ENCODE measurements at regions not wholly inside any gene's neighbourhood (a gene's known extent, or its start where the extent isn't known, plus 50 kb on each side); places are given as distances from the start of the nearest gene placed in this dataset.

DNA sequence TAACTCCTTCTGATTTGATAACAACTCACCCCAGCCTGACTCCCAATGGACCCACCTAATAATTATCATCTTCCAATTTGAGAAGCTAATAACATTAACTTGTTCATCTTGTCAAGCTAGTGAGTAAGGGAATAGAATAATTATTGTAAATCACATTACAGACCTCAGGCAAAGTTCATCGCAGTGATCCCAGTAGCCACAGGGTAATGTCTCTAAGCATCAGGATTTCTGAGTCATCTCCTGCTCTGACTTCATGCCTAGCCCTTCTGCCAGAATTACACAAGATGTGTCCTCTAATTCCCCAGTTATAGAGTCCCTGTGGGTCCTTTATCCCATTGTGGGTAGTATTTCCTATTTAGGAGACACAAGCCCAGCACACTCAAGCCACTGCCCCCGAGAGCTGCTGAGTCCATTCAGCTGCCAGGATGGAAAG lies 365.7 kb downstream of the DEPDC1B start:
- Histone ChIP-seq H3K4me3 (replicated peaks in 1 of 3; ENCODE audit: insufficient read depth in 1 of 3, low read depth in 2 of 3, low read length in 3 of 3) (no peak overlapping the region), H3K27ac (ENCODE audit: extremely low read length, insufficient read depth, low read length) (no peak overlapping the region), H4K20me1 (ENCODE audit: insufficient read depth, low read length) (no peaks in the 10 kb centered on the region), H3K9ac (ENCODE audit: insufficient read depth, low read depth, low read length) (no peak overlapping the region), H3K4me1 (ENCODE audit: insufficient read depth, low read length) (no peaks in the 10 kb centered on the region), H2AFZ (ENCODE audit: low read length) (no peak overlapping the region), H3K27me3 (ENCODE audit: control insufficient read depth in 1 of 2, insufficient read depth in 2 of 2, low read length in 2 of 2) (no peaks in the 10 kb centered on the region), H3K36me3 (replicated peaks in 1 of 2; ENCODE audit: control insufficient read depth in 1 of 2, insufficient read depth in 2 of 2, low read length in 2 of 2) (no peaks in the 10 kb centered on the region), H3K79me2 (ENCODE audit: insufficient read depth, low read length) (no peaks in the 10 kb centered on the region), H3K9me3 (ENCODE audit: low read length) (no peaks in the 10 kb centered on the region), H3K4me2 (ENCODE audit: low read depth, low read length) (no peak overlapping the region)
- POLR2A ChIA-PET = no interaction called here
- TF ChIP-seq ZNF160 (CRISPR knock-in tag; IDR thresholded peaks at IDR 0.05) (no peak), ZNF792 (CRISPR knock-in tag; IDR thresholded peaks at IDR 0.05) (no peak), ZNF12 (CRISPR knock-in tag; IDR thresholded peaks at IDR 0.05) (no peak), NFKB2 (CRISPR knock-in tag; IDR thresholded peaks at IDR 0.05; ENCODE audit: borderline replicate concordance) (no peak), ZNF431 (CRISPR knock-in tag; IDR thresholded peaks at IDR 0.05; ENCODE audit: borderline replicate concordance, low read depth) (no peak), ZNF143 (CRISPR knock-in tag; IDR thresholded peaks at IDR 0.05) (no peak), CC2D1A (CRISPR knock-in tag; IDR thresholded peaks at IDR 0.05) (no peak), REL (CRISPR knock-in tag; conservative IDR thresholded peaks at IDR 0.05) (no peak), ASH2L (IDR thresholded peaks at IDR 0.05; ENCODE audit: insufficient read length, low read depth, low read length) (no peak), ZNF781 (CRISPR knock-in tag; IDR thresholded peaks at IDR 0.05; ENCODE audit: borderline replicate concordance, not compliant biosample characterization) (no peak)
- ATAC-seq (no peak), FAIRE-seq (no peak), DNase-seq (ENCODE audit: low spot score) (peak; percentile 18)
- intact Hi-C loops (cut with micrococcal nuclease; ENCODE audit: unreplicated experiment) (no loop called here), in situ Hi-C loops (cut with HindIII; ENCODE audit: extremely low pct_ligation_motif_present, low pct_unique_long_range_greater_than_20kb) (no loop called here)
- BruUV-seq (replicated peaks) = no TSS peak
- CTCF ChIA-PET (ENCODE audit: low intra/inter-chr PET ratio, low total read pairs) = no interaction called here
- 72% methylated on average over 2 of the region's 2 CpGs for WGBS (ENCODE audit: low lambda C conversion rate)

DNA sequence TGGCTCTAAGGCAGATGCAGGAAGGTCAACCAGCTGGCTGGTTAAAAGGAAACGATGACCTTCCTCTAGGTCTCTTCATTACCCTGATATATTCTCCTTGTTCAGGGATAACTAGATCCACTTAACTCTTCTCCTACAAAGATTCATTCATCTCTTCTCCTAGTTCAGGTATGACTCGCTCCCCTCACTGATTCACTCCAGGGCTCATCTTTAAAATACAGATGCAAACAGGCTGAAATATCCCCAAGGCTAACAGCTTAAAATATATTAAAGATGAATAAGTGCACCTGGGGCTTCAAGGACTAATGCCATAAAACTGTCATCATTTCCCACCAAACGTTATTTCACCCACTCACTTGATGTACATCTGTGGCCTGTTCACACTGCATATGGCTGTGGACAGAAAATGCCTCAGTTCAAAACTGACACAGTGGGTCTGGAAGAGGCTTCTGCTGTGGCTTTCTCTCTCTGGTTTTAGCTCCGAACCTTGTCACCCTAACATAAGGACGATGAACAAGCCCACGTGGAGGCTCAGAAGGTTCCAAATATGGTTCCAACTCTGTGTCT lies 366.9 kb downstream of the DEPDC1B start:
- H3K27ac ChIP-seq (ENCODE audit: extremely low read length, insufficient read depth, low read length) = no peak overlapping the region
- ChIA-PET CTCF (ENCODE audit: low intra/inter-chr PET ratio, low total read pairs) (no interaction called here), POLR2A (no interaction called here)
- ATAC-seq (no peak), DNase-seq (ENCODE audit: low spot score) (no peak), FAIRE-seq (no peak)
- H3K36me3 ChIP-seq (replicated peaks in 1 of 2; ENCODE audit: control insufficient read depth in 1 of 2, insufficient read depth in 2 of 2, low read length in 2 of 2) = no peaks in the 10 kb centered on the region
- H3K79me2 ChIP-seq (ENCODE audit: insufficient read depth, low read length) = no peaks in the 10 kb centered on the region
- H3K27me3 ChIP-seq (ENCODE audit: control insufficient read depth in 1 of 2, insufficient read depth in 2 of 2, low read length in 2 of 2) = no peaks in the 10 kb centered on the region
- BruUV-seq (replicated peaks) = no TSS peak
- no peaks in the 10 kb centered on the region for H3K4me1 ChIP-seq (ENCODE audit: insufficient read depth, low read length)
- H4K20me1 ChIP-seq (ENCODE audit: insufficient read depth, low read length) = no peaks in the 10 kb centered on the region
- H3K4me2 ChIP-seq (ENCODE audit: low read depth, low read length) = no peak overlapping the region
- H3K9ac ChIP-seq (ENCODE audit: insufficient read depth, low read depth, low read length) = no peak overlapping the region
- no peak overlapping the region for H2AFZ ChIP-seq (ENCODE audit: low read length)
- 70% methylated on average over 5 of the region's 6 CpGs for WGBS (ENCODE audit: low lambda C conversion rate)
- in situ Hi-C loops (cut with HindIII; ENCODE audit: extremely low pct_ligation_motif_present, low pct_unique_long_range_greater_than_20kb) = no loop called here
- intact Hi-C loops (cut with micrococcal nuclease; ENCODE audit: unreplicated experiment) = no loop called here
- H3K4me3 ChIP-seq (replicated peaks in 1 of 3; ENCODE audit: insufficient read depth in 1 of 3, low read depth in 2 of 3, low read length in 3 of 3) = no peak overlapping the region
- no peaks in the 10 kb centered on the region for H3K9me3 ChIP-seq (ENCODE audit: low read length)
- TF ChIP-seq KLF11 (CRISPR knock-in tag; IDR thresholded peaks at IDR 0.05) = no peak
- no peak for TF ChIP-seq HMG20B (CRISPR knock-in tag; conservative IDR thresholded peaks at IDR 0.05)
- TF ChIP-seq PCBP1 (IDR thresholded peaks at IDR 0.05; ENCODE audit: borderline replicate concordance, low read depth, low read length) = no peak
- TF ChIP-seq, protein P1, sequence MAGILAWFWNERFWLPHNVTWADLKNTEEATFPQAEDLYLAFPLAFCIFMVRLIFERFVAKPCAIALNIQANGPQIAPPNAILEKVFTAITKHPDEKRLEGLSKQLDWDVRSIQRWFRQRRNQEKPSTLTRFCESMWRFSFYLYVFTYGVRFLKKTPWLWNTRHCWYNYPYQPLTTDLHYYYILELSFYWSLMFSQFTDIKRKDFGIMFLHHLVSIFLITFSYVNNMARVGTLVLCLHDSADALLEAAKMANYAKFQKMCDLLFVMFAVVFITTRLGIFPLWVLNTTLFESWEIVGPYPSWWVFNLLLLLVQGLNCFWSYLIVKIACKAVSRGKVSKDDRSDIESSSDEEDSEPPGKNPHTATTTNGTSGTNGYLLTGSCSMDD (CRISPR knock-in tag; IDR thresholded peaks at IDR 0.05) = no peak
- no peak for TF ChIP-seq NFYC (CRISPR knock-in tag; IDR thresholded peaks at IDR 0.05)
- no peak for TF ChIP-seq RBM39 (IDR thresholded peaks at IDR 0.05; ENCODE audit: low read depth, low read length, poor library complexity, severe bottlenecking)
- TF ChIP-seq, protein P2, sequence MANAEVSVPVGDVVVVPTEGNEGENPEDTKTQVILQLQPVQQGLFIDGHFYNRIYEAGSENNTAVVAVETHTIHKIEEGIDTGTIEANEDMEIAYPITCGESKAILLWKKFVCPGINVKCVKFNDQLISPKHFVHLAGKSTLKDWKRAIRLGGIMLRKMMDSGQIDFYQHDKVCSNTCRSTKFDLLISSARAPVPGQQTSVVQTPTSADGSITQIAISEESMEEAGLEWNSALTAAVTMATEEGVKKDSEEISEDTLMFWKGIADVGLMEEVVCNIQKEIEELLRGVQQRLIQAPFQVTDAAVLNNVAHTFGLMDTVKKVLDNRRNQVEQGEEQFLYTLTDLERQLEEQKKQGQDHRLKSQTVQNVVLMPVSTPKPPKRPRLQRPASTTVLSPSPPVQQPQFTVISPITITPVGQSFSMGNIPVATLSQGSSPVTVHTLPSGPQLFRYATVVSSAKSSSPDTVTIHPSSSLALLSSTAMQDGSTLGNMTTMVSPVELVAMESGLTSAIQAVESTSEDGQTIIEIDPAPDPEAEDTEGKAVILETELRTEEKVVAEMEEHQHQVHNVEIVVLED (CRISPR knock-in tag; IDR thresholded peaks at IDR 0.05; ENCODE audit: borderline replicate concordance) = no peak
- no peak for TF ChIP-seq THYN1 (CRISPR knock-in tag; IDR thresholded peaks at IDR 0.05; ENCODE audit: borderline replicate concordance, low read depth)
